ENCODE measurements at regions not wholly inside any gene's neighbourhood (a gene's known extent, or its start where the extent isn't known, plus 50 kb on each side); places are given as distances from the start of the nearest gene placed in this dataset.
"Not testable (repeated sequence)": the region's sequence is repeated elsewhere in the genome, so short reads cannot be mapped to it uniquely, and the experiment has no call there.

GRCh38 chr7:13801669-13802068 lies 187.8 kb downstream of the ETV1 start:
- Mint-ChIP-seq H3K36me3 (ENCODE audit: unreplicated experiment) (peaks cover 4% of the 10 kb centered on the region), H3K4me1 (ENCODE audit: low read depth, unreplicated experiment) (peaks cover 30% of the 10 kb centered on the region), H3K27ac (ENCODE audit: unreplicated experiment) (peak overlapping the region; percentile 90), H3K4me3 (ENCODE audit: unreplicated experiment) (no peak overlapping the region), H3K27me3 (ENCODE audit: unreplicated experiment) (peaks cover 4% of the 10 kb centered on the region), H3K9me3 (ENCODE audit: unreplicated experiment) (peaks cover 6% of the 10 kb centered on the region)
- no peak for DNase-seq
- TF ChIP-seq CTCF (IDR thresholded peaks at IDR 0.05; ENCODE audit: partially characterized antibody, unreplicated experiment), result no peak

- no peak for DNase-seq
- Mint-ChIP-seq H3K4me3 (ENCODE audit: unreplicated experiment) (peak overlapping the region; percentile 8), H3K27ac (ENCODE audit: unreplicated experiment) (peak overlapping the region; percentile 42), H3K4me1 (ENCODE audit: low read depth, unreplicated experiment) (peaks cover 26% of the 10 kb centered on the region), H3K36me3 (ENCODE audit: unreplicated experiment) (peaks cover 4% of the 10 kb centered on the region), H3K27me3 (ENCODE audit: unreplicated experiment) (peaks cover 4% of the 10 kb centered on the region), H3K9me3 (ENCODE audit: unreplicated experiment) (peaks cover 7% of the 10 kb centered on the region)
- TF ChIP-seq CTCF (IDR thresholded peaks at IDR 0.05; ENCODE audit: partially characterized antibody, unreplicated experiment), result no peak
These were observed 186.8 kb downstream of the ETV1 start for GRCh38 chr7:13802651-13803050.

- peaks cover 7% of the 10 kb centered on the region for H3K9me3 Mint-ChIP-seq (ENCODE audit: unreplicated experiment)
- H3K36me3 Mint-ChIP-seq (ENCODE audit: unreplicated experiment), result peaks cover 4% of the 10 kb centered on the region
- no peak for DNase-seq
- no peak for TF ChIP-seq CTCF (IDR thresholded peaks at IDR 0.05; ENCODE audit: partially characterized antibody, unreplicated experiment)
- peaks cover 4% of the 10 kb centered on the region for H3K27me3 Mint-ChIP-seq (ENCODE audit: unreplicated experiment)
- peak overlapping the region; percentile 8 for H3K4me3 Mint-ChIP-seq (ENCODE audit: unreplicated experiment)
- H3K27ac Mint-ChIP-seq (ENCODE audit: unreplicated experiment), result peak overlapping the region; percentile 42
- H3K4me1 Mint-ChIP-seq (ENCODE audit: low read depth, unreplicated experiment), result peaks cover 26% of the 10 kb centered on the region
These were observed 186.3 kb downstream of the ETV1 start for GRCh38 chr7:13803134-13803533.

- Mint-ChIP-seq H3K4me3 (ENCODE audit: unreplicated experiment) (peak overlapping the region; percentile 92), H3K27ac (ENCODE audit: unreplicated experiment) (peak overlapping the region; percentile 89)
- H3K36me3 Mint-ChIP-seq (ENCODE audit: unreplicated experiment); H3K9me3 Mint-ChIP-seq (ENCODE audit: unreplicated experiment); H3K4me1 Mint-ChIP-seq (ENCODE audit: low read depth, unreplicated experiment); H3K27me3 Mint-ChIP-seq (ENCODE audit: unreplicated experiment): not testable (repeated sequence)
- peak; percentile 44 for DNase-seq
These were observed 183.2 kb downstream of the ETV1 start for GRCh38 chr7:13806089-13806867.

- not testable (repeated sequence) for H3K9me3 Mint-ChIP-seq (ENCODE audit: unreplicated experiment)
These were observed 172.2 kb downstream of the ETV1 start for GRCh38 chr7:13817230-13817629.

GRCh38 chr7:13821152-13821787 lies 168.2 kb downstream of the ETV1 start:
- peaks cover 4% of the 10 kb centered on the region for H3K9me3 Mint-ChIP-seq (ENCODE audit: unreplicated experiment)
- no peak for TF ChIP-seq CTCF (IDR thresholded peaks at IDR 0.05; ENCODE audit: partially characterized antibody, unreplicated experiment)
- no peaks in the 10 kb centered on the region for H3K27me3 Mint-ChIP-seq (ENCODE audit: unreplicated experiment)
- DNase-seq, result no peak
- H3K4me1 Mint-ChIP-seq (ENCODE audit: low read depth, unreplicated experiment), result no peaks in the 10 kb centered on the region
- H3K27ac Mint-ChIP-seq (ENCODE audit: unreplicated experiment), result no peak overlapping the region
- no peak overlapping the region for H3K4me3 Mint-ChIP-seq (ENCODE audit: unreplicated experiment)
- H3K36me3 Mint-ChIP-seq (ENCODE audit: unreplicated experiment), result peaks cover 13% of the 10 kb centered on the region

More at GRCh38 chr7:13817230-13817629, 172.2 kb downstream of the ETV1 start:
- DNase-seq; H3K4me3 Mint-ChIP-seq (ENCODE audit: unreplicated experiment); H3K4me1 Mint-ChIP-seq (ENCODE audit: low read depth, unreplicated experiment); H3K27ac Mint-ChIP-seq (ENCODE audit: unreplicated experiment); H3K27me3 Mint-ChIP-seq (ENCODE audit: unreplicated experiment): not testable (repeated sequence)
- H3K36me3 Mint-ChIP-seq (ENCODE audit: unreplicated experiment), result peaks cover 29% of the 10 kb centered on the region
